GM21737 (cell line): ENCODE measurements at regions not wholly inside any gene's neighbourhood (a gene's known extent, or its start where the extent isn't known, plus 50 kb on each side); places are given as distances from the start of the nearest gene placed in this dataset.
"Not testable (repeated sequence)": the region's sequence is repeated elsewhere in the genome, so short reads cannot be mapped to it uniquely, and the experiment has no call there.

Source experiments
- ATAC-seq: cut with Tn5 transposase; IDR thresholded peaks from one replicate; pipeline ENCODE4 v1.9.1; 2021; ENCODE audit warnings: mild to moderate bottlenecking, moderate library complexity; ENCODE audit not compliant: unreplicated experiment

GRCh38 chr2:203626952-203627681 is 79.3 kb upstream of the CD28 start:
- no peak for ATAC-seq

GRCh38 chr2:203629699-203630098 is 76.7 kb upstream of the CD28 start:
- ATAC-seq = no peak

- ATAC-seq = no peak
Observed at GRCh38 chr2:203631068-203631757, 75.2 kb upstream of the CD28 start.

GRCh38 chr2:203636588-203637470 is 69.6 kb upstream of the CD28 start:
- no peak for ATAC-seq

- no peak for ATAC-seq
Observed at GRCh38 chr2:203637471-203638167, 68.8 kb upstream of the CD28 start.

- ATAC-seq = not testable (repeated sequence)
Observed at GRCh38 chr2:203641865-203642264, 64.6 kb upstream of the CD28 start.

GRCh38 chr2:203642841-203643240 is 63.6 kb upstream of the CD28 start:
- not testable (repeated sequence) for ATAC-seq

GRCh38 chr2:203645831-203646230 is 60.6 kb upstream of the CD28 start:
- ATAC-seq = no peak

- no peak for ATAC-seq
Observed at GRCh38 chr2:203646266-203646864, 60.1 kb upstream of the CD28 start.

GRCh38 chr2:203646961-203647360 is 59.5 kb upstream of the CD28 start:
- ATAC-seq = no peak

GRCh38 chr2:203647579-203647978 is 58.9 kb upstream of the CD28 start:
- no peak for ATAC-seq

- no peak for ATAC-seq
Observed at GRCh38 chr2:203648273-203648672, 58.2 kb upstream of the CD28 start.

GRCh38 chr2:203649176-203649814 is 57.1 kb upstream of the CD28 start:
- ATAC-seq = no peak

GRCh38 chr2:203650860-203651613 is 55.4 kb upstream of the CD28 start:
- ATAC-seq = no peak

GRCh38 chr2:203651621-203652020 is 54.8 kb upstream of the CD28 start:
- ATAC-seq = no peak

- ATAC-seq = no peak
Observed at GRCh38 chr2:203654826-203655225, 51.6 kb upstream of the CD28 start.

- no peak for ATAC-seq
Observed at GRCh38 chr2:203656522-203657287, 49.7 kb upstream of the CD28 start.
